Prostate gland (tissue), 2 donors: ENCODE measurements at regions not wholly inside any gene's neighbourhood (a gene's known extent, or its start where the extent isn't known, plus 50 kb on each side); places are given as distances from the start of the nearest gene placed in this dataset.

Experiments used
- DNase-seq: peaks from one replicate; pipeline ENCODE4 v3.0.0-alpha.2; 2019; ENCODE audit warnings: low spot score
- H3K27ac ChIP-seq, 2 donors: fragments of 200-600 bp; sonication (generic); 2 replicates each; pipeline ENCODE4 v1.5.1; 2017 to 2019
- H3K27me3 ChIP-seq: fragments of 200-600 bp; sonication (generic); replicated peaks from 2 replicates; pipeline ENCODE4 v1.5.1; 2019; ENCODE audit not compliant: insufficient read depth
- H3K36me3 ChIP-seq, 2 donors: fragments of 200-600 bp; sonication (generic); 1 replicate in 1 of 2; 2 replicates in 1 of 2; pipeline versions ENCODE4 v1.5.1 to v1.8.1; 2017 to 2019
- H3K4me1 ChIP-seq: fragments of 200-600 bp; sonication (generic); replicated peaks from 2 replicates; pipeline ENCODE4 v1.5.1; 2019
- H3K4me3 ChIP-seq, 2 donors: fragments of 200-600 bp; sonication (generic); 2 replicates each; pipeline ENCODE4 v1.5.1; 2017 to 2019
- H3K9me3 ChIP-seq: fragments of 200-600 bp; sonication (generic); 2 replicates; pipeline ENCODE4 v1.5.1; 2017
- CTCF ChIP-seq, 4 experiments: fragments of 200-600 bp in 2 of 4; fragments of 450-650 bp in 2 of 4; sonication (generic) in 2 of 4; IDR thresholded peaks; 1 replicate in 3 of 4; 2 replicates in 1 of 4; pipeline ENCODE4 v1.5.1; 2016 to 2019; ENCODE audit warnings: antibody characterized with exemption in 4 of 4, mild to moderate bottlenecking in 2 of 4, moderate library complexity in 2 of 4
- POLR2A ChIP-seq: fragments of 450-650 bp; IDR thresholded peaks from one replicate; pipeline ENCODE4 v1.6.1; 2016; ENCODE audit warnings: antibody characterized with exemption, mild to moderate bottlenecking
- POLR2AphosphoS5 ChIP-seq: sonication (generic); formaldehyde crosslinking; IDR thresholded peaks from one replicate; pipeline ENCODE4 v1.6.1; 2017; ENCODE audit warnings: antibody characterized with exemption
- WGBS: methylation state at CpG from one replicate; pipeline ENCODE4 v1.1.5; 2018; 5-methylcytosine and 5-hydroxymethylcytosine counted together
- intact Hi-C: fragments of 100-400 bp; cut with DNase I; formaldehyde crosslinking; loops from one replicate; pipeline ENCODE4 v1.14.2; 2022

GRCh38 chr20:24737212-24737850 is 211.7 kb upstream of the CST7 start:
- DNase-seq = no peak
- intact Hi-C loops = loop anchor here (10.0 kb wide), 1 partner anchor 73 kb away; no protein-coding TSS in a partner anchor
- 92% methylated on average over 9 of the region's 10 CpGs for WGBS
- no peaks in the 10 kb centered on the region for H3K27me3 ChIP-seq
- no peaks in the 10 kb centered on the region for H3K36me3 ChIP-seq
- H3K4me1 ChIP-seq = no peaks in the 10 kb centered on the region
- TF ChIP-seq POLR2AphosphoS5 (no peak), POLR2A (no peak), CTCF (IDR thresholded peaks at IDR 0.05) (no peak)
- no peak overlapping the region for H3K4me3 ChIP-seq
- H3K27ac ChIP-seq = no peak overlapping the region
- H3K9me3 ChIP-seq = no peaks in the 10 kb centered on the region

- H3K36me3 ChIP-seq = no peaks in the 10 kb centered on the region
- H3K4me1 ChIP-seq = no peaks in the 10 kb centered on the region
- intact Hi-C loops = loop anchor here (10.0 kb wide), 1 partner anchor 73 kb away; no protein-coding TSS in a partner anchor
- no peak overlapping the region for H3K27ac ChIP-seq
- WGBS = 89% methylated on average over 9 of the region's 9 CpGs
- no peak for DNase-seq
- H3K27me3 ChIP-seq = no peaks in the 10 kb centered on the region
- H3K4me3 ChIP-seq = no peak overlapping the region
- TF ChIP-seq POLR2AphosphoS5 (no peak), POLR2A (no peak), CTCF (IDR thresholded peaks at IDR 0.05) (no peak)
- no peaks in the 10 kb centered on the region for H3K9me3 ChIP-seq
Observed at GRCh38 chr20:24738058-24738775, 210.9 kb upstream of the CST7 start.

DNA sequence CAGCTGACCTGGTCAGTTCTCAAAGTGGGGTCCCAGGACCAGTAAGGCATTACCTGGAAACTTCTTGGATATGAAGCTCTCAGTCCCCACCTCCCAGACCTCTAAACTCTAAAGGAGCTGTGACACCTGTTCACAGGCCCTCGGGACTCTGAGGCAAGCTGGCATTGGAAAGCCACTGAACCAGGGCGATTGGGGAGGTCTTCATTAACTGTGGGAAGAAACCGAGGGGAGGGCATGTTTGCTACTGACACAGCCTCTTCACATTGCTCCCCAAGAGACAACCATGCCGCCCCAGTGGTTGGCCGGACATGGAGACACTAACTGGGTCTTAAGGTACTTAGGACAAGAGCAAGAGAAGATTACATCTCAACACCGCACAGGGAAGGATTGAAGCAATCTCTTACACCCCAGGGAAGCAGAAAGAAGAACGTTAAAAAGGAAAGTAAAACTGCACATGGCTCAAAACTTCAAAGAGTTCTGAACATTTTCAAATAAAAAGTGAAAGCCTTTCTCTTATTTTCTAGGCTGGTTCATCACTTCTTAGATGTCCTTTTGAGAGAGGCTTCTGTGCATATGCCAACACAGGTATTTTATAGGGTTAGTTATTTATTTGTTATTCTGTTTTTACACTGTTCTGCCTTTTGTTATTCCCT is 210.0 kb upstream of the CST7 start:
- H3K4me3 ChIP-seq = no peak overlapping the region
- H3K9me3 ChIP-seq = no peaks in the 10 kb centered on the region
- TF ChIP-seq POLR2AphosphoS5 (no peak), CTCF (IDR thresholded peaks at IDR 0.05) (no peak), POLR2A (no peak)
- no peak overlapping the region for H3K27ac ChIP-seq
- WGBS = 68% methylated on average over 7 of the region's 7 CpGs
- H3K36me3 ChIP-seq = no peaks in the 10 kb centered on the region
- H3K4me1 ChIP-seq = no peaks in the 10 kb centered on the region
- H3K27me3 ChIP-seq = no peaks in the 10 kb centered on the region
- no peak for DNase-seq
- intact Hi-C loops = loop anchor here (10.0 kb wide), 1 partner anchor 74 kb away; no protein-coding TSS in a partner anchor

DNA sequence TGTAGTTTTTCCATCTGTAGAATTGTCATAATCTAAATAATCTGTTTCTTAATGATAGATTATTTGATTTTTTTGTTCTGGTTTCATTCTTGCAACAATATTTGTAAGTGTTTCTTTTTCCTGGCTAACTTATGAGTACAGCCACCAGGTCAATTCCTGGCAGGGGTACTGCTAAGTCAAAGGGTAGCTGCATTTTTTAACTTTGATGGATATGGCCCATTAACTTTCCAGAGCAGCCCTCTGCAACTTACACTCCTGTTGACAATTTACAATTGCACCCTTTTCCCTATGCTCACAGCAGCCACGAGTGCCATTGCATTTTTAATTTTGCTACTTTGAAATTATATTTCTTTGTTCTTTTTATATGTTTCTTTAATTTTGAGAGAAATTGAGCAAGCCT is 209.3 kb upstream of the CST7 start:
- Histone ChIP-seq H3K27ac (no peak overlapping the region), H3K27me3 (no peaks in the 10 kb centered on the region), H3K9me3 (no peaks in the 10 kb centered on the region), H3K36me3 (no peaks in the 10 kb centered on the region), H3K4me3 (no peak overlapping the region), H3K4me1 (no peaks in the 10 kb centered on the region)
- no peak for DNase-seq
- 50% methylated on average over 1 of the region's 1 CpG for WGBS
- intact Hi-C loops = loop anchor here (10.0 kb wide), 1 partner anchor 75 kb away; no protein-coding TSS in a partner anchor
- TF ChIP-seq POLR2AphosphoS5 (no peak), POLR2A (no peak), CTCF (IDR thresholded peaks at IDR 0.05) (no peak)
